ENCODE measurements at regions not wholly inside any gene's neighbourhood (a gene's known extent, or its start where the extent isn't known, plus 50 kb on each side); places are given as distances from the start of the nearest gene placed in this dataset.
A peak's percentile ranks its signal among the peaks of the same experiment; 100 is the strongest.
"Not testable (repeated sequence)": the region's sequence is repeated elsewhere in the genome, so short reads cannot be mapped to it uniquely, and the experiment has no call there.

GRCh38 chr6:135129136-135129856 lies 51.8 kb upstream of the MYB start:
- no peak for DNase-seq (ENCODE audit: extremely low read depth, low read depth)

GRCh38 chr6:135128268-135128914 lies 52.7 kb upstream of the MYB start:
- no peak for DNase-seq (ENCODE audit: extremely low read depth, low read depth)

- no peak for DNase-seq (ENCODE audit: extremely low read depth, low read depth)
Measured at GRCh38 chr6:135126729-135127128, 54.4 kb upstream of the MYB start.

DNA sequence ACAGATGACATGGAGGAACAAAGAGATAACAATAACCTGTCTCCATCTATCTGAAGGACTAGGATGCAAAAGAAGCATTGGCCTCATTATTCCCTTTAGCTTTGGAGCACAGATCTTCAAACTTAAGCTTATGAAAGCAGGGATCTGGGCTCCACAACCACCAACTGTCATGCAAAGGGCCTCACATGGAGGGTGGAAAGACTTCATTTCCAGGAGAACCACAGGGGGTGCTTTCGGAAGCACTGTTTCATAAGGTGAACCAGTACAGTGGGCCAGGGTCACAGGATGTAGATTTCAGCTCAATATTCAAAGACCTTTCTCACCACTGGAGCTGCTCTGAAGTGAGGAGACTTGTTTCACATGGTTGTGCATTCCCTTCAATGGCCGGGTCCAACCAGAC lies 55.1 kb upstream of the MYB start:
- DNase-seq (ENCODE audit: extremely low read depth, low read depth): no peak

GRCh38 chr6:135121434-135121833 lies 59.7 kb upstream of the MYB start:
- DNase-seq (ENCODE audit: extremely low read depth, low read depth): no peak

GRCh38 chr6:135118134-135118730 lies 62.9 kb upstream of the MYB start:
- DNase-seq (ENCODE audit: extremely low read depth, low read depth): no peak

DNA sequence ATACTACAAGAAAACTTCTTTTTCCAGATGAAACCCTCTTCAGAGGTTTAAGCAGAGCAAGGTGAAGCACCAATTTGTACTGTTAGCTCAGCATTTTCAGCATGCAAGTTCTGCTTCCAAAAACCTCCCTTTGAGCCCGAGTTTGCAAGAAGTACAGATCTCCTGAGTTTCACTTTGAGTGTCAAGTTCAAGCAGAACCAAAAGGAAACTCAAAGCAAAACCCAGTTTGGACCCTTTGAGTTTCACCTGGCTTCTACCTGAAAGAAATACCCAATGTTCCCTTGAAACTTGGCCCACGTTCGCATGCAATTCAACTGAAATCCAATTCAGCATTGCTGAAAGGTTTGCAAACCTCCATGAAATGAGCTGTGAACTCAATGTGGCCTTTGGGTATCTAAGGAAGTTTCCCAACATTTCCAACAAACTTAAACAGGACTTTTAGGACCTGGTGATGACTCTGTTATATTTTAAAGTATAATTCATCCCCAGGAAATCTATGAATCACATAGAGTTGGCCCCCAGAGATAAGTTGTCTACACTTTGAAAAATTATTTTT lies 62.9 kb upstream of the HBS1L start:
- DNase-seq (ENCODE audit: extremely low read depth, low read depth): no peak

DNA sequence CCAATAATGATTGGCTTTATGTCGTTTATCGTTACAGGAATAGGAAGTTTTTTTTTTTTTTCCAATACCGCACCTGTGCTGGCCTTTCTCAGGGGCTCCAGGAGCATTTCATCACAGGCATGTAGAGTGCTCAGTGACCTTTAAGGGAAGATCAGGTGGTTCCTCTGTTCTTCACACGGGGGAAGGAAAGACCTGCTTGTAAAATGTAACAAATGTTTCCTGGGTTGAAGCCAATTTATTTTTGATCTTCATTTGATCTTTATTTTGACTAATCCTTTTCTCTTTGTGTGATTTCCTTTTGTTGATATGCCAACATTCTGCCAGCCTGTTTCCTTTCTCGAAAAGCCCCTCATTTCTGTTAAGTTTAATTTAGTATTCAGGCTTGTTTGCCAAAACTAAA lies 61.9 kb upstream of the HBS1L start:
- no peak for DNase-seq (ENCODE audit: extremely low read depth, low read depth)

DNA sequence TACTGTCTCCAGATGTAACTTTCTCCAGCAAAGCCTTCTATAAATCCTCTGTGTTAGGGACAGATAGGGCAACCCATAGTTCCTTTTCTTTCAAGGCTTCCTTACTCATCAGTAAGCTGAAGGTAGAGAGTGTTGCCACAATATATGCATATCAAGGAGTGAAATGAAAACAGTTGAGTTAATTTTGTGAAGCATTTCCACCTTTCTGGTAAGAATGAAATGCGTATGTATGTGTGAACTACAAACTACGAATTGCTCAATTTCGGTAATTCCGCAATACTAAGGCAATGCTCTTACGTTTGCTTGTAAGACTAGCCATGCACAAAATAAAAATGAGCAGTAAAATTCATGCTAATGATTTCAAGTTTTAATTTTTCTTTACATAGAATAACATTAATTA lies 61.2 kb upstream of the HBS1L start:
- DNase-seq (ENCODE audit: extremely low read depth, low read depth): peak; percentile 1

DNA sequence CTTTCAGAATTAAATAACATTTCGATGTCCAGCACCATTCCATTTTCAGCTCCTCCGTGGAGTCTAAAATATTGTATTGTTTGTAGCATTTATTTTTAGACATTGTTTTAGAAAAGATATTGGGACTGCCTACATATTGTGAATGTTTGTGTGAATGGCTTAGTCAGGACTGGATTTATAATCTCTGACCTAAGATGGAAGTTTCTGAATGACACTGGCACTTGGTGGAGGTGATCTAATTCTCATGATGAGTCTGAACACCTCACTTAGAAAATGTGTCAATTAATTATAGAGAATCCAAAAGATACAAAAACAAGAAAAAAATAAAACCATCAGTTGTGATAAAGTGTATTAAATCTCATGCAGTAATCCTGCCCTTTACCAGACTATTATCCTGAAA lies 60.8 kb upstream of the HBS1L start:
- no peak for DNase-seq (ENCODE audit: extremely low read depth, low read depth)

- no peak for DNase-seq (ENCODE audit: extremely low read depth, low read depth)
Measured at GRCh38 chr6:135114355-135115145, 59.9 kb upstream of the HBS1L start.

- DNase-seq (ENCODE audit: extremely low read depth, low read depth): no peak
Measured at GRCh38 chr6:135113860-135114259, 59.2 kb upstream of the HBS1L start.

GRCh38 chr6:135112951-135113350 lies 58.3 kb upstream of the HBS1L start:
- not testable (repeated sequence) for DNase-seq (ENCODE audit: extremely low read depth, low read depth)

DNA sequence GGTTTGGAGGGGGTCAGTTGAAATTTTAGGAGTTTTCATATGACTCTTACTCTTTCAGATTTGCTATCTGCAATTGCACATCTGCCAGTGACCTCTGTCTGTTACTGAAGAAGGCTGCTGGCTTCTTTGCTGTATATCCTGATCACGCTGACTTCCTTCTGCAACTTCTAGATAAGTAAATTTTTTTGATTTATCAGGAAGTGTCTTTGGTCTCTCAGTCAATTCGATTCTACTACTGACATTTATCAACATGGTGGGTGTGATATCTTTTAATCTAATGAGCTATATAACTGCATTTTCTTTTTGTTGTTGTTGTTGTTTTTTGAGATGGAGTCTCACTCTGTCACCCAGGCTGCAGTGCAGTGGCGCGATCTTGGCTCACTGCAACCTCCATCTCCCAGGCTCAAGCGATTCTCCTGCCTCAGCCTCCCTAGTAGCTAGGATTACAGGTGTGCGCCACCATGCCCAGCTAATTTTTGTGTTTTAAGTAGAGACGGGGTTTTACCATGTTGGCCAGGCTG lies 55.7 kb upstream of the HBS1L start:
- DNase-seq (ENCODE audit: extremely low read depth, low read depth): not testable (repeated sequence)

DNA sequence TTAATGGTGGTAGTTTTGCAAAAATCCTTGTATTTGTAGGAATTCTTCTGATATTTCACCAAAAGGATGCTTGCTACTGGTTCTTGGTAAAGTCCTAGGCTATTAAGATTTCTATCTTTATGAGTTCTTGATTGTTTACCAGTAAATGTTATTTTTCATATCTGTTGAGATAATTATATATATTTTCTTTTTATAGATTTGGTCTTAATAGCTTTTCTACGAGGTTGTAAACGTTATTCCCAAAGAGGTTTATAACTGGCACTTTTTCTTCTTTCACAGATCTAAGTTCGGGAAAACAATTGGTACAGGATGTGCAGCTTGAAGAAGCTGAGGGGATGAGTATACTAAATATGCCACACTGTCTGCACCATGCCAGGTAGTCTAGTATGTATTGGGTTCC lies 55.1 kb upstream of the HBS1L start:
- DNase-seq (ENCODE audit: extremely low read depth, low read depth): no peak

GRCh38 chr6:135108692-135109091 lies 54.1 kb upstream of the HBS1L start:
- DNase-seq (ENCODE audit: extremely low read depth, low read depth): no peak

GRCh38 chr6:135106611-135107010 lies 52.0 kb upstream of the HBS1L start:
- no peak for DNase-seq (ENCODE audit: extremely low read depth, low read depth)

GRCh38 chr6:135105710-135106109 lies 51.1 kb upstream of the HBS1L start:
- DNase-seq (ENCODE audit: extremely low read depth, low read depth): no peak

DNA sequence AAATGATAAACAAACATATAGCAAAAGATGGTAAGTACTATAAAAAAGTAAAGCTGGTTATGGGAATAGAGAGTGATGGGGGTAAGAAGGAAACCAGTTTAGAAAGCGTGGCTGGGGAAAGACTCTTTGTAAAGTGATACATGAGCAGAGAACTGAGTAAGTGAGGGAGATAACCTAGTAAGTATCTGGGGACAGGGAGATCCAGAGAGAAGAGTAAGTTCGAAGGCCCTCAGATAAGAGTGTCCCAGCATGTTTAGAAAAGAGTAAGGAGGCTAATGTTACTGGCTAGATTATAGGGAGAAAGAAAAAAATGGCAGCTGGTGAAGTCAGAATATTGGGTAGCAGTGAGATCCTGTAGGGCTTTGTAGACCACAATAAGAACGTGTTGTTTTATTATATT lies 50.7 kb upstream of the HBS1L start:
- DNase-seq (ENCODE audit: extremely low read depth, low read depth): no peak
